Psoas muscle (tissue), 7 donors: ENCODE measurements at regions not wholly inside any gene's neighbourhood (a gene's known extent, or its start where the extent isn't known, plus 50 kb on each side); places are given as distances from the start of the nearest gene placed in this dataset.

ENCODE experiments used
- ATAC-seq, 4 donors: fragments of 200-7000 bp; cut with Tn5 transposase; one replicate each; pipeline ENCODE4 v1.9.1; 2020; ENCODE audit warnings: moderate library complexity in 3 of 4, mild to moderate bottlenecking in 2 of 4
- DNase-seq, 2 donors: peaks; one replicate each; pipeline ENCODE4 v3.0.0-alpha.2; 2020
- H3K27ac ChIP-seq: fragments of 200-600 bp; one replicate; pipeline ENCODE4 v1.8.0; 2022
- H3K27me3 ChIP-seq, 3 donors: fragments of 200-600 bp in 1 of 3; one replicate each; pipeline versions ENCODE4 v1.6.1 to v1.8.0; 2013 to 2022; ENCODE audit warnings: low read length in 2 of 3, mild to moderate bottlenecking in 2 of 3, moderate library complexity in 1 of 3; ENCODE audit not compliant: insufficient read depth in 3 of 3
- H3K36me3 ChIP-seq, 2 donors: fragments of 200-600 bp in 1 of 2; one replicate each; pipeline versions ENCODE4 v1.6.1 to v1.8.0; 2013 to 2022; ENCODE audit warnings: low read depth in 1 of 2, mild to moderate bottlenecking in 1 of 2, moderate library complexity in 1 of 2; ENCODE audit not compliant: insufficient read depth in 1 of 2
- H3K4me1 ChIP-seq: fragments of 200-600 bp; one replicate; pipeline ENCODE4 v1.8.0; 2022
- H3K4me3 ChIP-seq: fragments of 200-600 bp; one replicate; pipeline ENCODE4 v1.8.0; 2022; ENCODE audit warnings: mild to moderate bottlenecking
- H3K9me3 ChIP-seq: fragments of 200-600 bp; one replicate; pipeline ENCODE4 v1.8.0; 2022
- WGBS, 3 donors: extraction: QIAGEN DNeasy Blood & Tissue Kit; methylation state at CpG; one replicate each; pipeline versions ENCODE4 v1.1.6 to v1.1.7; 2013; 5-methylcytosine and 5-hydroxymethylcytosine counted together
- intact Hi-C, 2 donors: fragments of 100-400 bp; cut with DNase I; formaldehyde crosslinking; loops; one replicate each; pipeline versions ENCODE4 v1.11.0 to v1.14.2; 2022
- TF ChIP-seq, protein P1 (sequence below): fragments of 200-600 bp; IDR thresholded peaks from one replicate; pipeline ENCODE4 v1.8.0; 2022; ENCODE audit warnings: antibody characterized with exemption
- donor health status: healthy with polysubstance abuse.
- donor health status: DM: no; HTN: no; CAD: no; lungs with moderate emphysema.
- donor health status: Bipolar disorder and iron deficiency.
- donor health status: healthy.
- donor health status: DM: yes; HTN: yes; CAD: no.
- donor health status: DM: no; HTN: no; CAD: no.
- donor health status: DM: yes; HTN: yes; CAD: no.

DNA sequence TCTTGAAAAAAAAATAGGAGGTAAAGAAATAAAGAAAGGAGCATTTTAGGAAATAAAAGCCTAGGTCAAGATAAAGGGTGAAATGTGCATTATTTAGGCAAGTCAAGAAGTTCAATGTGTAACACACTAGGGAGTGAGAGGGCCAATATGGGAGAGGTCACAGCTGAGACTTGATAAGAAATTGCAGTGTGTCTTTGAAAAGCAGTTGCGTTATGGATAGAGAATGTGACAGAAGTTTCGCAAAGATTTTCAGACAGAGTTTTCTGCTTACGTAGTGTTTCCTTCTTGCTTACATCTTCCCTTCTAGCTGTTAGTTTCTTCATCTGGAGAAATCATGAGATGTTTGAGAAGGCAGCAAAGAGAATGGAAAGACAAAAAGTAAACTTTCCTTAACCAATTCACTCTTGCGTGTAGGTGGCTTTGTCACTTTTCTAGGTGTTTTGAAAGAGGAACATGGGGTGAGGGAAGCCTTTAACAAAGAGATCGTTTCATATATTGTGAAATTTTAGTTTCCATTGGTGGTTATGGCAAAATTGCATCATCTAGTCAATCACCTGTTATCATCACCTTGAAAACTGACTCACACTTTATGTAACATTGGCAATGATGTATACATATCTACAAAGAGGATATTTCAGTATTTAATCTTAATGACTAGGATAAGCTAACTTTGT lies 975.5 kb downstream of the OLFM4 start:
- TF ChIP-seq, protein P1, sequence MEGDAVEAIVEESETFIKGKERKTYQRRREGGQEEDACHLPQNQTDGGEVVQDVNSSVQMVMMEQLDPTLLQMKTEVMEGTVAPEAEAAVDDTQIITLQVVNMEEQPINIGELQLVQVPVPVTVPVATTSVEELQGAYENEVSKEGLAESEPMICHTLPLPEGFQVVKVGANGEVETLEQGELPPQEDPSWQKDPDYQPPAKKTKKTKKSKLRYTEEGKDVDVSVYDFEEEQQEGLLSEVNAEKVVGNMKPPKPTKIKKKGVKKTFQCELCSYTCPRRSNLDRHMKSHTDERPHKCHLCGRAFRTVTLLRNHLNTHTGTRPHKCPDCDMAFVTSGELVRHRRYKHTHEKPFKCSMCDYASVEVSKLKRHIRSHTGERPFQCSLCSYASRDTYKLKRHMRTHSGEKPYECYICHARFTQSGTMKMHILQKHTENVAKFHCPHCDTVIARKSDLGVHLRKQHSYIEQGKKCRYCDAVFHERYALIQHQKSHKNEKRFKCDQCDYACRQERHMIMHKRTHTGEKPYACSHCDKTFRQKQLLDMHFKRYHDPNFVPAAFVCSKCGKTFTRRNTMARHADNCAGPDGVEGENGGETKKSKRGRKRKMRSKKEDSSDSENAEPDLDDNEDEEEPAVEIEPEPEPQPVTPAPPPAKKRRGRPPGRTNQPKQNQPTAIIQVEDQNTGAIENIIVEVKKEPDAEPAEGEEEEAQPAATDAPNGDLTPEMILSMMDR: no peak
- no peaks in the 10 kb centered on the region for H3K36me3 ChIP-seq
- H3K4me3 ChIP-seq: no peak overlapping the region
- no peaks in the 10 kb centered on the region for H3K27me3 ChIP-seq
- intact Hi-C loops: no loop called here
- ATAC-seq: no peak
- WGBS, 3 donors: 83 to 88% (median 85%) methylated on average over 5 of the region's 5 CpGs
- no peaks in the 10 kb centered on the region for H3K9me3 ChIP-seq
- no peak for DNase-seq
- no peaks in the 10 kb centered on the region for H3K4me1 ChIP-seq
- H3K27ac ChIP-seq: no peak overlapping the region

GRCh38 chr13:54016542-54016941 lies 987.9 kb downstream of the OLFM4 start:
- Histone ChIP-seq H3K27ac (no peak overlapping the region), H3K27me3 (no peaks in the 10 kb centered on the region), H3K36me3 (no peaks in the 10 kb centered on the region), H3K4me1 (no peaks in the 10 kb centered on the region), H3K4me3 (no peak overlapping the region), H3K9me3 (no peaks in the 10 kb centered on the region)
- DNase-seq (no peak), ATAC-seq (no peak)
- TF ChIP-seq, protein P1: no peak
- WGBS, 3 donors: 65 to 72% (median 67%) methylated on average over 1 of the region's 1 CpG
- intact Hi-C loops: no loop called here

DNA sequence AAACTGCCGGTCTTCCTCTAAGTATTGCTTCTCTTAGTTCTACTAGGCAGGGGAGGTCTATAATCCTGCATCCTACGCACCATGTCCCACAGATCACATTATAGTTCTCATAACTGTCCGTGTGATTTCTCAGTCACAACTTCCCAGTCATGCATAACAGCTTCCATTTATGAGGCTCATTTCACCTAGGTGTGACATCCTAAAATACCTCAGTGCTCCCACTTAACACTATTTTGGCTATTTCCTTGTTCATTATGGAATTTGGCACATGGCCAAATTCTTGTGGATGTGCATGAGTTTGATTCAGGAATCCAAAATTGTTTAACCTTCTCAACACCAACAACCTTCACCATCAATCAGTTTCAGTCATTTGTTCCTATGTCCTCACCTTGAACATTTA lies 989.9 kb downstream of the OLFM4 start:
- WGBS, 3 donors: 76 to 82% (median 80%) methylated on average over 3 of the region's 3 CpGs
- intact Hi-C loops: no loop called here
- no peak for DNase-seq

DNA sequence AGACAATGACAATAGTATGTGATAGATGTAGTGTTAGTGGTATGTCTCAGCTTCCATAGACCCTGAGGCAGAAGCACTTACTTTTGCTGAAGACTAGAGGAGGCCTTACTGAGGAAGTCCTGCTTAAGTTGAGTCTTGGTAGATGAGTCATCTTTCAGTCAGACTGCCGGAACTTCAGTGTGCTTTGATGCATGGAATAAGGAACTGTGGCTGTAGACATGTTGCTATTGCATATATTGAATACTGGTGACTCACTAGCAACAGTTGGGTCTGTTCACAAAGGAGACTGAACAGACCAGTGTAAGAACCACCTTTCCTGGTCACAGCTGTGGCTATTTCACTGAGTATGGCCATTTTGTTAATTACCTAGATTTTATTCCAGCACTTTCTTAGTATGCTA lies 1000.6 kb downstream of the OLFM4 start:
- intact Hi-C loops: no loop called here
- no peak overlapping the region for H3K4me3 ChIP-seq
- 70 to 71% (median 70%) methylated on average over 1 of the region's 1 CpG for WGBS, 3 donors
- no peaks in the 10 kb centered on the region for H3K36me3 ChIP-seq
- DNase-seq: no peak
- no peaks in the 10 kb centered on the region for H3K9me3 ChIP-seq
- no peaks in the 10 kb centered on the region for H3K27me3 ChIP-seq
- H3K27ac ChIP-seq: no peak overlapping the region
- H3K4me1 ChIP-seq: no peaks in the 10 kb centered on the region
- TF ChIP-seq, protein P1: no peak
- no peak for ATAC-seq

More for the DNA sequence above, 989.9 kb downstream of the OLFM4 start:
- no peak for ATAC-seq
- no peaks in the 10 kb centered on the region for H3K36me3 ChIP-seq
- no peak overlapping the region for H3K4me3 ChIP-seq
- H3K27ac ChIP-seq: no peak overlapping the region
- no peaks in the 10 kb centered on the region for H3K9me3 ChIP-seq
- no peaks in the 10 kb centered on the region for H3K27me3 ChIP-seq
- no peaks in the 10 kb centered on the region for H3K4me1 ChIP-seq
- TF ChIP-seq, protein P1: no peak

DNA sequence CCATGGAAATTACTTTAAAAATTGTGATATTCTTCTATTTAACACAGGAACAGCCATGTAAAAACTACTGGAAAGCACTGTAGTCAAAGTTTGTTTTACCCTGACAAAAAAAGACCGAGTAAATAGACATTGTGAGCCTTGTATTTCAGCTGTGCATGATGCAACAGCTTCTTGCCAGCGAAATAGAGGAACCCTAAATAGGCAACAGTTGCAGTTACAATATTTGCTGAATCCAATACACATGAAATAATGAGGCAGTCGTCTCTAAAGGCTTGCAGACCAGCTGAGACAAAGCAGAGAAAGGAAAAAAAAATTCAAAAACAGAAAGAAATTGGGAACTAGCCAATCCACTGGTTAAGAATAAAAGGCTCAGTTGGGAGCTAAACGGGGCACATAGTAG lies 1001.1 kb downstream of the OLFM4 start:
- intact Hi-C loops: no loop called here
- no peaks in the 10 kb centered on the region for H3K9me3 ChIP-seq
- ATAC-seq (no peak), DNase-seq (no peak)
- H3K4me1 ChIP-seq: no peaks in the 10 kb centered on the region
- H3K27ac ChIP-seq: no peak overlapping the region
- no peaks in the 10 kb centered on the region for H3K27me3 ChIP-seq
- TF ChIP-seq, protein P1: no peak
- no peak overlapping the region for H3K4me3 ChIP-seq
- H3K36me3 ChIP-seq: no peaks in the 10 kb centered on the region
- WGBS, 3 donors: 51 to 53% (median 52%) methylated on average over 4 of the region's 4 CpGs
